ENCODE measurements at regions not wholly inside any gene's neighbourhood (a gene's known extent, or its start where the extent isn't known, plus 50 kb on each side); places are given as distances from the start of the nearest gene placed in this dataset.

DNA sequence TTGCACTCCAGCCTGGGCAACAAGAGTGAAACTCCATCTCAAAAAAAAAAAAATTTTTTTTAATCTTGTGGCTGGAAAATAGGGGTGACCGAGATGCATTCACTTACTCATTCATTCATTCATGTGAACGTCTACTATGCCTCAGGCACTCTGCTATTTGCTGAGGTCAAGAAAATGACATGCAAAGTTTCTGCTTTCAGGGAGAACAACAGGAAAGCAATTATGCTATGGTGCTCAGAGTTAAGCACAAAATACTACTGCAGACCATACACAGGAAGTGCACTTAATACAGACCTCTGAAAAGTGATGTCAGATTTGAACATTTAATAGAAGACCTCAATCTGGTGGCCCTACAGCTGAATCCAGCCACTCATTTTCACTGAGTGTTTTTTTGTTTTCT, 59.6 kb upstream of the DUSP21 start:
- in situ Hi-C loops (cut with MboI; ENCODE audit: low sequenced_read_pairs): no loop called here
- no TSS peak for BruUV-seq (replicated peaks)
- DNase-seq: no peak

More for the DNA sequence above, 59.6 kb upstream of the DUSP21 start:
- Histone ChIP-seq H3K9me1 (ENCODE audit: insufficient read depth, low read length) (no peaks in the 10 kb centered on the region), H4K5ac (ENCODE audit: low read depth, low read length) (no peak overlapping the region), H3K79me1 (ENCODE audit: low read depth in 1 of 2, low read length in 2 of 2) (no peaks in the 10 kb centered on the region), H4K91ac (ENCODE audit: insufficient read depth, low read depth, low read length) (no peak overlapping the region), H2BK120ac (ENCODE audit: low read depth, low read length) (no peak overlapping the region), H2AFZ (replicated peaks; ENCODE audit: low read length, poor library complexity) (no peak overlapping the region), H3K9ac (ENCODE audit: low read depth, low read length) (no peak overlapping the region), H3K36me3 (ENCODE audit: control insufficient read depth, insufficient read depth, low read length) (no peaks in the 10 kb centered on the region), H3K9me3 (ENCODE audit: control insufficient read depth, insufficient read depth, low read length) (no peaks in the 10 kb centered on the region), H2BK15ac (ENCODE audit: low read depth, low read length) (no peak overlapping the region), H3K4me1 (ENCODE audit: control insufficient read depth, insufficient read depth, low read length) (no peaks in the 10 kb centered on the region), H2AK5ac (ENCODE audit: low read depth, low read length) (no peak overlapping the region), H3K27me3 (ENCODE audit: control insufficient read depth, insufficient read depth, low read length) (no peaks in the 10 kb centered on the region), H3K27ac (ENCODE audit: insufficient read depth, low read length) (no peak overlapping the region), H2BK5ac (ENCODE audit: low read depth, low read length, poor library complexity, severe bottlenecking) (no peak overlapping the region), H3K56ac (ENCODE audit: extremely low read depth, insufficient read depth, low read length) (no peak overlapping the region), H3K23ac (ENCODE audit: low read depth, low read length) (no peak overlapping the region), H4K20me1 (ENCODE audit: insufficient read depth, low read length) (no peaks in the 10 kb centered on the region), H3K4me2 (ENCODE audit: low read depth, low read length) (no peak overlapping the region), H2BK20ac (ENCODE audit: low read depth, low read length) (no peak overlapping the region), H2AK9ac (replicated peaks; ENCODE audit: low read depth, low read length, poor library complexity) (no peak overlapping the region), H3K14ac (replicated peaks; ENCODE audit: low read depth, low read length) (no peak overlapping the region), H3K4ac (ENCODE audit: low read depth, low read length) (no peak overlapping the region), H3K4me3 (ENCODE audit: insufficient read depth, low read depth, low read length) (no peak overlapping the region), H4K8ac (ENCODE audit: low read depth in 2 of 2, low read length in 2 of 2) (no peak overlapping the region), H3K18ac (ENCODE audit: low read depth, low read length) (no peak overlapping the region)
- dilution Hi-C loops (cut with HindIII; ENCODE audit: low sequenced_read_pairs, unreplicated experiment) (no loop called here), intact Hi-C loops (cut with micrococcal nuclease) (no loop called here)
- ChIA-PET POLR2A (ENCODE audit: unreplicated experiment) (no interaction called here), CTCF (no interaction called here)
- TF ChIP-seq MAZ (IDR thresholded peaks at IDR 0.05; ENCODE audit: borderline replicate concordance, low read depth, low read length): no peak
- no peak for TF ChIP-seq CEBPB (IDR thresholded peaks at IDR 0.05; ENCODE audit: low read depth, low read length)
- no peak for TF ChIP-seq CHD1 (IDR thresholded peaks at IDR 0.05; ENCODE audit: low read depth, low read length)
- TF ChIP-seq, protein P1, sequence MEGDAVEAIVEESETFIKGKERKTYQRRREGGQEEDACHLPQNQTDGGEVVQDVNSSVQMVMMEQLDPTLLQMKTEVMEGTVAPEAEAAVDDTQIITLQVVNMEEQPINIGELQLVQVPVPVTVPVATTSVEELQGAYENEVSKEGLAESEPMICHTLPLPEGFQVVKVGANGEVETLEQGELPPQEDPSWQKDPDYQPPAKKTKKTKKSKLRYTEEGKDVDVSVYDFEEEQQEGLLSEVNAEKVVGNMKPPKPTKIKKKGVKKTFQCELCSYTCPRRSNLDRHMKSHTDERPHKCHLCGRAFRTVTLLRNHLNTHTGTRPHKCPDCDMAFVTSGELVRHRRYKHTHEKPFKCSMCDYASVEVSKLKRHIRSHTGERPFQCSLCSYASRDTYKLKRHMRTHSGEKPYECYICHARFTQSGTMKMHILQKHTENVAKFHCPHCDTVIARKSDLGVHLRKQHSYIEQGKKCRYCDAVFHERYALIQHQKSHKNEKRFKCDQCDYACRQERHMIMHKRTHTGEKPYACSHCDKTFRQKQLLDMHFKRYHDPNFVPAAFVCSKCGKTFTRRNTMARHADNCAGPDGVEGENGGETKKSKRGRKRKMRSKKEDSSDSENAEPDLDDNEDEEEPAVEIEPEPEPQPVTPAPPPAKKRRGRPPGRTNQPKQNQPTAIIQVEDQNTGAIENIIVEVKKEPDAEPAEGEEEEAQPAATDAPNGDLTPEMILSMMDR (conservative IDR thresholded peaks at IDR 0.05; ENCODE audit: low read depth, low read length): no peak
- TF ChIP-seq FOS (IDR thresholded peaks at IDR 0.05; ENCODE audit: low read depth, low read length): no peak
- TF ChIP-seq NFE2L2 (IDR thresholded peaks at IDR 0.05; ENCODE audit: low read depth, low read length): no peak
- TF ChIP-seq MXI1 (IDR thresholded peaks at IDR 0.05; ENCODE audit: borderline replicate concordance, low read depth, low read length): no peak
- TF ChIP-seq MAFK (IDR thresholded peaks at IDR 0.05; ENCODE audit: low read depth, low read length): no peak
- TF ChIP-seq RFX5 (IDR thresholded peaks at IDR 0.05; ENCODE audit: low read depth, low read length): no peak
- TF ChIP-seq SMC3 (IDR thresholded peaks at IDR 0.05; ENCODE audit: low read depth, low read length): no peak
- TF ChIP-seq RAD21 (IDR thresholded peaks at IDR 0.05; ENCODE audit: low read length): no peak
- TF ChIP-seq, protein P2, sequence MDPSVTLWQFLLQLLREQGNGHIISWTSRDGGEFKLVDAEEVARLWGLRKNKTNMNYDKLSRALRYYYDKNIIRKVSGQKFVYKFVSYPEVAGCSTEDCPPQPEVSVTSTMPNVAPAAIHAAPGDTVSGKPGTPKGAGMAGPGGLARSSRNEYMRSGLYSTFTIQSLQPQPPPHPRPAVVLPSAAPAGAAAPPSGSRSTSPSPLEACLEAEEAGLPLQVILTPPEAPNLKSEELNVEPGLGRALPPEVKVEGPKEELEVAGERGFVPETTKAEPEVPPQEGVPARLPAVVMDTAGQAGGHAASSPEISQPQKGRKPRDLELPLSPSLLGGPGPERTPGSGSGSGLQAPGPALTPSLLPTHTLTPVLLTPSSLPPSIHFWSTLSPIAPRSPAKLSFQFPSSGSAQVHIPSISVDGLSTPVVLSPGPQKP (IDR thresholded peaks at IDR 0.05; ENCODE audit: borderline replicate concordance, low read depth, low read length): no peak
- no peak for TF ChIP-seq RCOR1 (IDR thresholded peaks at IDR 0.05; ENCODE audit: insufficient replicate concordance, low read length)
- TF ChIP-seq POLR2A (IDR thresholded peaks at IDR 0.05; ENCODE audit: low read depth, low read length): no peak
- TF ChIP-seq, protein P3, sequence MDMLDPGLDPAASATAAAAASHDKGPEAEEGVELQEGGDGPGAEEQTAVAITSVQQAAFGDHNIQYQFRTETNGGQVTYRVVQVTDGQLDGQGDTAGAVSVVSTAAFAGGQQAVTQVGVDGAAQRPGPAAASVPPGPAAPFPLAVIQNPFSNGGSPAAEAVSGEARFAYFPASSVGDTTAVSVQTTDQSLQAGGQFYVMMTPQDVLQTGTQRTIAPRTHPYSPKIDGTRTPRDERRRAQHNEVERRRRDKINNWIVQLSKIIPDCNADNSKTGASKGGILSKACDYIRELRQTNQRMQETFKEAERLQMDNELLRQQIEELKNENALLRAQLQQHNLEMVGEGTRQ (IDR thresholded peaks at IDR 0.05; ENCODE audit: low read depth, low read length): no peak
- TF ChIP-seq BHLHE40 (IDR thresholded peaks at IDR 0.05; ENCODE audit: low read depth, low read length): no peak
- ATAC-seq (ENCODE audit: low read depth): no peak
- no CpG with 5 or more reads among the region's 2 CpGs for WGBS, 2 experiments (ENCODE audit: extremely low coverage in 2 of 2, insufficient read length in 1 of 2)

Data from IMR-90 (cell line).